ENCODE measurements at regions not wholly inside any gene's neighbourhood (a gene's known extent, or its start where the extent isn't known, plus 50 kb on each side); places are given as distances from the start of the nearest gene placed in this dataset.
"Not testable (repeated sequence)": the region's sequence is repeated elsewhere in the genome, so short reads cannot be mapped to it uniquely, and the experiment has no call there.

GRCh38 chr12:24356240-24356804, 406.9 kb upstream of the SOX5 start:
- no peak for DNase-seq

GRCh38 chr12:24352363-24352762, 402.9 kb upstream of the SOX5 start:
- DNase-seq = no peak

GRCh38 chr12:24349051-24349799, 399.8 kb upstream of the SOX5 start:
- DNase-seq = no peak

- DNase-seq = not testable (repeated sequence)
Measured at GRCh38 chr12:24348180-24348579, 398.7 kb upstream of the SOX5 start.

- no peak for DNase-seq
Measured at GRCh38 chr12:24328261-24328660, 378.8 kb upstream of the SOX5 start.

- DNase-seq = no peak
Measured at GRCh38 chr12:24325331-24325730, 375.9 kb upstream of the SOX5 start.

GRCh38 chr12:24307716-24308335, 358.4 kb upstream of the SOX5 start:
- no peak for DNase-seq

GRCh38 chr12:24307153-24307552, 357.7 kb upstream of the SOX5 start:
- no peak for DNase-seq

GRCh38 chr12:24306001-24306400, 356.5 kb upstream of the SOX5 start:
- no peak for DNase-seq

GRCh38 chr12:24304285-24304684, 354.8 kb upstream of the SOX5 start:
- no peak for DNase-seq

- DNase-seq = no peak
Measured at GRCh38 chr12:24302708-24303107, 353.2 kb upstream of the SOX5 start.

- DNase-seq = no peak
Measured at GRCh38 chr12:24297516-24297915, 348.0 kb upstream of the SOX5 start.

- no peak for DNase-seq
Measured at GRCh38 chr12:24293549-24293948, 344.1 kb upstream of the SOX5 start.

GRCh38 chr12:24287963-24288362, 338.5 kb upstream of the SOX5 start:
- no peak for DNase-seq

GRCh38 chr12:24285448-24285847, 336.0 kb upstream of the SOX5 start:
- DNase-seq = no peak

- no peak for DNase-seq
Measured at GRCh38 chr12:24281341-24281740, 331.9 kb upstream of the SOX5 start.

- no peak for DNase-seq
Measured at GRCh38 chr12:24280056-24280842, 330.8 kb upstream of the SOX5 start.

- DNase-seq = no peak
Measured at GRCh38 chr12:24278832-24279231, 329.4 kb upstream of the SOX5 start.

GRCh38 chr12:24270965-24271364, 321.5 kb upstream of the SOX5 start:
- no peak for DNase-seq

GRCh38 chr12:24270464-24270863, 321.0 kb upstream of the SOX5 start:
- DNase-seq = no peak

GRCh38 chr12:24268663-24269186, 319.3 kb upstream of the SOX5 start:
- no peak for DNase-seq

- no peak for DNase-seq
Measured at GRCh38 chr12:24266982-24267381, 317.5 kb upstream of the SOX5 start.

- DNase-seq = no peak
Measured at GRCh38 chr12:24256684-24257083, 307.2 kb upstream of the SOX5 start.
